Small intestine (tissue), 7 donors: ENCODE measurements at regions not wholly inside any gene's neighbourhood (a gene's known extent, or its start where the extent isn't known, plus 50 kb on each side); places are given as distances from the start of the nearest gene placed in this dataset.
"Not testable (repeated sequence)": the region's sequence is repeated elsewhere in the genome, so short reads cannot be mapped to it uniquely, and the experiment has no call there.

Source experiments
- DNase-seq, 2 donors: peaks; one replicate each; pipeline versions ENCODE4 v3.0.0 to v3.0.0-alpha.2; 2013
- FAIRE-seq: peaks from 2 replicates; lab custom pipeline; 2012; peaks lifted over from hg19 to GRCh38; lab: Jason Lieb, UNC
- H3K27ac ChIP-seq, 3 donors: one replicate each; pipeline ENCODE4 v1.5.1; 2013; ENCODE audit warnings: low read length in 2 of 3, mild to moderate bottlenecking in 2 of 3, control low read depth in 1 of 3, inconsistent platforms in 1 of 3, low read depth in 1 of 3, moderate library complexity in 1 of 3
- H3K27me3 ChIP-seq, 3 donors: one replicate each; pipeline ENCODE4 v1.6.1; 2013; ENCODE audit warnings: low read length in 3 of 3, inconsistent platforms in 1 of 3; ENCODE audit not compliant: control insufficient read depth in 3 of 3, insufficient read depth in 3 of 3
- H3K36me3 ChIP-seq, 3 donors: one replicate each; pipeline ENCODE4 v1.6.1; 2013; ENCODE audit warnings: low read length in 3 of 3, inconsistent platforms in 1 of 3, low read depth in 1 of 3, mild to moderate bottlenecking in 1 of 3, moderate library complexity in 1 of 3; ENCODE audit not compliant: control insufficient read depth in 3 of 3, insufficient read depth in 2 of 3
- H3K4me1 ChIP-seq, 3 donors: one replicate each; pipeline ENCODE4 v1.6.1; 2013; ENCODE audit warnings: low read length in 2 of 3, inconsistent platforms in 1 of 3, low read depth in 1 of 3, mild to moderate bottlenecking in 1 of 3, moderate library complexity in 1 of 3; ENCODE audit not compliant: control insufficient read depth in 3 of 3, insufficient read depth in 2 of 3
- H3K4me3 ChIP-seq, 3 donors: one replicate each; pipeline ENCODE4 v1.5.1; 2013; ENCODE audit warnings: low read length in 3 of 3, control low read depth in 1 of 3, inconsistent platforms in 1 of 3, low read depth in 1 of 3, mild to moderate bottlenecking in 1 of 3, moderate library complexity in 1 of 3
- H3K9me3 ChIP-seq, 2 donors: one replicate each; pipeline ENCODE4 v1.6.1; 2013; ENCODE audit warnings: low read depth in 1 of 2, low read length in 1 of 2; ENCODE audit not compliant: control insufficient read depth in 2 of 2, insufficient read depth in 1 of 2
- WGBS, 3 donors: extraction: QIAGEN DNeasy Blood & Tissue Kit; methylation state at CpG; one replicate each; pipeline ENCODE4 v1.1.7; 2013; 5-methylcytosine and 5-hydroxymethylcytosine counted together
- donor health status: healthy with polysubstance abuse.
- donor health status: control.
- donor health status: control.
- donor health status: Bipolar disorder and iron deficiency.
- donor health status: healthy.

GRCh38 chr12:18828987-18829386, 91.1 kb downstream of the CAPZA3 start:
- Histone ChIP-seq H3K27me3 (no peaks in the 10 kb centered on the region), H3K4me1 (no peaks in the 10 kb centered on the region), H3K36me3 (no peaks in the 10 kb centered on the region), H3K4me3 (no peak overlapping the region), H3K9me3 (no peaks in the 10 kb centered on the region), H3K27ac (no peak overlapping the region)
- no peak for DNase-seq
- no peak for FAIRE-seq

- not testable (repeated sequence) for H3K4me1 ChIP-seq, H3K9me3 ChIP-seq, H3K36me3 ChIP-seq, H3K27me3 ChIP-seq, H3K4me3 ChIP-seq, DNase-seq, H3K27ac ChIP-seq, FAIRE-seq
- WGBS, 3 donors = 59 to 70% (median 64%) methylated on average over 2 of the region's 2 CpGs
Observed at GRCh38 chr12:18832932-18833331, 95.0 kb downstream of the CAPZA3 start.

GRCh38 chr12:18837025-18837424, 99.1 kb downstream of the CAPZA3 start:
- WGBS, 3 donors = 60 to 85% (median 74%) methylated on average over 4 of the region's 4 CpGs
- H3K4me1 ChIP-seq = no peaks in the 10 kb centered on the region
- H3K4me3 ChIP-seq = no peak overlapping the region
- no peak overlapping the region for H3K27ac ChIP-seq
- H3K27me3 ChIP-seq = no peaks in the 10 kb centered on the region
- DNase-seq (no peak), FAIRE-seq (no peak)
- H3K36me3 ChIP-seq = no peaks in the 10 kb centered on the region
- no peaks in the 10 kb centered on the region for H3K9me3 ChIP-seq

- H3K36me3 ChIP-seq = no peaks in the 10 kb centered on the region
- FAIRE-seq (no peak), DNase-seq (no peak)
- H3K4me1 ChIP-seq = no peaks in the 10 kb centered on the region
- no peak overlapping the region for H3K4me3 ChIP-seq
- no peak overlapping the region for H3K27ac ChIP-seq
- no peaks in the 10 kb centered on the region for H3K27me3 ChIP-seq
- H3K9me3 ChIP-seq = no peaks in the 10 kb centered on the region
- 60 to 83% (median 72%) methylated on average over 2 of the region's 2 CpGs for WGBS, 3 donors
Observed at GRCh38 chr12:18837505-18837904, 99.6 kb downstream of the CAPZA3 start.

- H3K9me3 ChIP-seq, H3K36me3 ChIP-seq, H3K27me3 ChIP-seq, DNase-seq, H3K27ac ChIP-seq, H3K4me3 ChIP-seq, FAIRE-seq, H3K4me1 ChIP-seq: not testable (repeated sequence)
- WGBS, 3 donors = 80 to 87% (median 82%) methylated on average over 4 of the region's 4 CpGs
Observed at GRCh38 chr12:18840997-18841396, 103.1 kb downstream of the CAPZA3 start.

GRCh38 chr12:18849080-18849479, 111.2 kb downstream of the CAPZA3 start:
- Histone ChIP-seq H3K4me1 (no peaks in the 10 kb centered on the region), H3K27me3 (no peaks in the 10 kb centered on the region), H3K4me3 (no peak overlapping the region), H3K9me3 (no peaks in the 10 kb centered on the region), H3K27ac (no peak overlapping the region), H3K36me3 (no peaks in the 10 kb centered on the region)
- DNase-seq (peak in 1 of 2 donors; percentile 43), FAIRE-seq (no peak)
- 68 to 77% (median 70%) methylated on average over 4 of the region's 4 CpGs for WGBS, 3 donors

GRCh38 chr12:18849761-18850160, 111.8 kb downstream of the CAPZA3 start:
- Histone ChIP-seq H3K4me3 (no peak overlapping the region), H3K27me3 (no peaks in the 10 kb centered on the region), H3K4me1 (no peaks in the 10 kb centered on the region), H3K9me3 (no peaks in the 10 kb centered on the region), H3K36me3 (no peaks in the 10 kb centered on the region), H3K27ac (no peak overlapping the region)
- WGBS, 3 donors = 81 to 87% (median 86%) methylated on average over 1 of the region's 1 CpG
- FAIRE-seq = no peak
- no peak for DNase-seq

GRCh38 chr12:18850752-18851151, 112.8 kb downstream of the CAPZA3 start:
- no peak for FAIRE-seq

GRCh38 chr12:18851271-18851670, 113.4 kb downstream of the CAPZA3 start:
- no peak overlapping the region for H3K4me3 ChIP-seq
- DNase-seq = no peak
- H3K27ac ChIP-seq = no peak overlapping the region
- no peaks in the 10 kb centered on the region for H3K27me3 ChIP-seq
- FAIRE-seq = no peak
- WGBS, 3 donors = 49 to 78% (median 72%) methylated on average over 3 of the region's 3 CpGs
- H3K9me3 ChIP-seq = no peaks in the 10 kb centered on the region
- no peaks in the 10 kb centered on the region for H3K36me3 ChIP-seq
- H3K4me1 ChIP-seq = no peaks in the 10 kb centered on the region

More at GRCh38 chr12:18850752-18851151, 112.8 kb downstream of the CAPZA3 start:
- H3K36me3 ChIP-seq = no peaks in the 10 kb centered on the region
- H3K4me1 ChIP-seq = no peaks in the 10 kb centered on the region
- H3K27ac ChIP-seq = no peak overlapping the region
- no peaks in the 10 kb centered on the region for H3K9me3 ChIP-seq
- WGBS, 3 donors = 93 to 100% (median 95%) methylated on average over 1 of the region's 1 CpG
- no peak overlapping the region for H3K4me3 ChIP-seq
- H3K27me3 ChIP-seq = no peaks in the 10 kb centered on the region
- no peak for DNase-seq
